H1 (cell line): ENCODE measurements at regions not wholly inside any gene's neighbourhood (a gene's known extent, or its start where the extent isn't known, plus 50 kb on each side); places are given as distances from the start of the nearest gene placed in this dataset.

ENCODE experiments used
- CTCF ChIA-PET: fragments of 300-600 bp; sonication (Branson Sonifier 250); formaldehyde crosslinking; loops from one replicate; lab custom pipeline; 2021; ENCODE audit not compliant: partially characterized antibody; lab: Charles Lee
- POLR2A ChIA-PET: fragments of 300-600 bp; sonication (Branson Sonifier 250); formaldehyde crosslinking; loops from one replicate; lab custom pipeline; 2021; ENCODE audit warnings: inconsistent platforms; ENCODE audit not compliant: partially characterized antibody; lab: Charles Lee
- DNase-seq, 2 experiments: peaks; one replicate each; pipeline versions ENCODE4 v3.0.0 to v3.0.0-alpha.2; 2010 to 2022; ENCODE audit warnings: low spot score in 2 of 2, low read depth in 1 of 2, mixed read lengths in 1 of 2
- FAIRE-seq: peaks from 2 replicates; lab custom pipeline; 2011; peaks lifted over from hg19 to GRCh38; lab: Jason Lieb, UNC
- H2AFZ ChIP-seq: 2 replicates; pipeline ENCODE4 v1.8.1; 2012; ENCODE audit warnings: low read length, inconsistent platforms
- H2AK5ac ChIP-seq: 2 replicates; pipeline ENCODE4 v1.6.1; 2013; ENCODE audit warnings: low read depth, low read length
- H2BK120ac ChIP-seq: replicated peaks from 2 replicates; pipeline ENCODE3; 2013; ENCODE audit warnings: low read depth, low read length, inconsistent platforms
- H2BK12ac ChIP-seq: 2 replicates; pipeline ENCODE4 v1.6.1; 2013; ENCODE audit warnings: low read depth, low read length
- H2BK15ac ChIP-seq: 2 replicates; pipeline ENCODE4 v1.6.1; 2013; ENCODE audit warnings: low read length
- H2BK20ac ChIP-seq: 2 replicates; pipeline ENCODE4 v1.6.1; 2013; ENCODE audit warnings: low read length
- H2BK5ac ChIP-seq: 2 replicates; pipeline ENCODE4 v1.6.1; 2013; ENCODE audit warnings: low read depth, low read length
- H3K14ac ChIP-seq: 2 replicates; pipeline ENCODE4 v1.6.1; 2013; ENCODE audit warnings: inconsistent platforms; ENCODE audit not compliant: insufficient read length
- H3K18ac ChIP-seq: 2 replicates; pipeline ENCODE4 v1.6.1; 2013; ENCODE audit warnings: low read length; ENCODE audit errors: extremely low read depth
- H3K23ac ChIP-seq: 2 replicates; pipeline ENCODE4 v1.6.1; 2013; ENCODE audit warnings: inconsistent platforms; ENCODE audit not compliant: insufficient read length
- H3K23me2 ChIP-seq: 2 replicates; pipeline ENCODE4 v1.6.1; 2013; ENCODE audit warnings: low read depth, low read length
- H3K27ac ChIP-seq: 2 replicates; pipeline ENCODE4 v1.6.1; 2011; ENCODE audit warnings: low read depth, low read length, inconsistent platforms
- H3K27me3 ChIP-seq, 4 experiments: replicated peaks in 1 of 4; 1 replicate in 1 of 4; 2 replicates in 3 of 4; pipeline versions ENCODE4 v1.6.1 to v1.8.1; 2011 to 2013; ENCODE audit warnings: low read length in 3 of 4, mild to moderate bottlenecking in 3 of 4, inconsistent platforms in 2 of 4, mixed read lengths in 2 of 4, moderate library complexity in 1 of 4; ENCODE audit not compliant: control insufficient read depth in 3 of 4, insufficient read depth in 3 of 4; ENCODE audit errors: extremely low read depth in 1 of 4
- H3K36me3 ChIP-seq, 4 experiments: 2 replicates each; pipeline versions ENCODE4 v1.6.1 to v1.8.1; 2011 to 2013; ENCODE audit warnings: mild to moderate bottlenecking in 4 of 4, low read length in 3 of 4, moderate library complexity in 2 of 4, control low read depth in 1 of 4, inconsistent platforms in 1 of 4; ENCODE audit not compliant: insufficient read depth in 4 of 4, control insufficient read depth in 2 of 4
- H3K4ac ChIP-seq: replicated peaks from 2 replicates; pipeline ENCODE3; 2013; ENCODE audit warnings: low read length, low read depth, mixed read lengths, inconsistent platforms; ENCODE audit not compliant: insufficient read length
- H3K4me1 ChIP-seq, 4 experiments: replicated peaks in 1 of 4; 1 replicate in 1 of 4; 2 replicates in 3 of 4; pipeline versions ENCODE4 v1.6.1 to v1.8.1; 2011 to 2013; ENCODE audit warnings: low read length in 3 of 4, inconsistent platforms in 2 of 4, mixed read lengths in 1 of 4; ENCODE audit not compliant: insufficient read depth in 4 of 4, control insufficient read depth in 3 of 4
- H3K4me2 ChIP-seq, 2 experiments: 2 replicates each; pipeline versions ENCODE4 v1.6.1 to v1.8.1; 2011 to 2013; ENCODE audit warnings: low read depth in 2 of 2, low read length in 2 of 2, control low read depth in 1 of 2, inconsistent platforms in 1 of 2, mild to moderate bottlenecking in 1 of 2; ENCODE audit not compliant: insufficient read depth in 1 of 2
- H3K4me3 ChIP-seq, 4 experiments: fragments of 200-600, 300-600 bp in 1 of 4; sonication (generic), shearing (Covaris generic), sonication (Bioruptor Twin) in 1 of 4; 2 replicates each; pipeline versions ENCODE4 v1.5.1 to v1.8.1; 2011 to 2016; ENCODE audit warnings: low read length in 4 of 4, low read depth in 3 of 4, control low read depth in 2 of 4, inconsistent platforms in 2 of 4, mild to moderate bottlenecking in 2 of 4, mixed read lengths in 1 of 4, moderate library complexity in 1 of 4; ENCODE audit not compliant: insufficient read depth in 2 of 4; ENCODE audit errors: extremely low read depth in 1 of 4
- H3K56ac ChIP-seq: replicated peaks from 2 replicates; pipeline ENCODE3; 2013; ENCODE audit warnings: low read depth, mild to moderate bottlenecking, mixed read lengths, low read length, inconsistent platforms; ENCODE audit not compliant: insufficient read length
- H3K79me1 ChIP-seq: 2 replicates; pipeline ENCODE4 v1.6.1; 2013; ENCODE audit warnings: low read depth, low read length, control low read depth
- H3K79me2 ChIP-seq, 2 experiments: 2 replicates each; pipeline versions ENCODE4 v1.6.1 to v1.8.1; 2012 to 2013; ENCODE audit warnings: low read length in 2 of 2, mild to moderate bottlenecking in 2 of 2, inconsistent platforms in 1 of 2; ENCODE audit not compliant: insufficient read depth in 2 of 2, control insufficient read depth in 1 of 2
- H3K9ac ChIP-seq, 4 experiments: replicated peaks in 1 of 4; 1 replicate in 1 of 4; 2 replicates in 3 of 4; pipeline versions ENCODE4 v1.6.1 to v1.8.1; 2011 to 2013; ENCODE audit warnings: low read depth in 3 of 4, low read length in 3 of 4, control low read depth in 2 of 4, mild to moderate bottlenecking in 2 of 4, moderate library complexity in 2 of 4, inconsistent platforms in 1 of 4; ENCODE audit errors: extremely low read depth in 1 of 4
- H3K9me3 ChIP-seq, 2 experiments: 2 replicates each; pipeline versions ENCODE4 v1.6.1 to v1.8.1; 2012 to 2013; ENCODE audit warnings: mild to moderate bottlenecking in 2 of 2, moderate library complexity in 2 of 2, control low read depth in 1 of 2, inconsistent platforms in 1 of 2, low read depth in 1 of 2, low read length in 1 of 2, mixed read lengths in 1 of 2; ENCODE audit not compliant: insufficient read depth in 2 of 2
- H4K20me1 ChIP-seq, 2 experiments: replicated peaks in 1 of 2; 2 replicates each; pipeline versions ENCODE3 to v1.8.1; 2011 to 2013; ENCODE audit warnings: inconsistent platforms in 2 of 2, low read length in 2 of 2, mild to moderate bottlenecking in 1 of 2; ENCODE audit not compliant: insufficient read depth in 2 of 2, control insufficient read depth in 1 of 2
- H4K5ac ChIP-seq: 2 replicates; pipeline ENCODE4 v1.6.1; 2013; ENCODE audit warnings: low read length, low read depth, mixed read lengths, inconsistent platforms; ENCODE audit not compliant: insufficient read length
- H4K8ac ChIP-seq: 2 replicates; pipeline ENCODE4 v1.8.0; 2013; ENCODE audit warnings: mild to moderate bottlenecking, moderate library complexity, low read length, inconsistent platforms; ENCODE audit not compliant: insufficient read depth; ENCODE audit errors: extremely low read depth
- H4K91ac ChIP-seq: replicated peaks from 2 replicates; pipeline ENCODE3; 2013; ENCODE audit warnings: low read length, mixed read lengths, inconsistent platforms; ENCODE audit not compliant: insufficient read length
- GABPA ChIP-seq: IDR thresholded peaks from 2 replicates; pipeline ENCODE4 v1.6.1; 2011; ENCODE audit warnings: mild to moderate bottlenecking, low read length, moderate library complexity, borderline replicate concordance; ENCODE audit not compliant: insufficient read depth
- RFX5 ChIP-seq: IDR thresholded peaks from 2 replicates; pipeline ENCODE4 v1.6.1; 2011; ENCODE audit warnings: low read depth, low read length, improper control_type of control experiment, borderline replicate concordance
- SIN3A ChIP-seq, 2 experiments: IDR thresholded peaks in 1 of 2; conservative IDR thresholded peaks in 1 of 2; 2 replicates each; pipeline ENCODE4 v1.6.1; 2011 to 2012; ENCODE audit warnings: low read length in 2 of 2, improper control_type of control experiment in 1 of 2, low read depth in 1 of 2, mild to moderate bottlenecking in 1 of 2
- SIRT6 ChIP-seq: IDR thresholded peaks from one replicate; pipeline ENCODE4 v1.7.1; 2012; ENCODE audit warnings: low read length, inconsistent platforms
- WGBS, 2 experiments: shearing (Covaris generic) in 1 of 2; methylation state at CpG; one replicate each; pipeline versions ENCODE4 v1.1.6 to v1.1.7; 2013 to 2015; ENCODE audit warnings: low lambda C conversion rate in 2 of 2, mixed read lengths in 2 of 2, inconsistent platforms in 1 of 2, low coverage in 1 of 2, missing lambda C conversion rate in 1 of 2; ENCODE audit not compliant: insufficient replicate concordance in 2 of 2, insufficient coverage in 1 of 2, insufficient read length in 1 of 2; ENCODE audit errors: extremely low coverage in 1 of 2, missing lambda C conversion rate in 1 of 2; 5-methylcytosine and 5-hydroxymethylcytosine counted together

- FAIRE-seq (no peak), DNase-seq (no peak)
- Histone ChIP-seq H3K9me3 (peaks cover 0 to 4% of the 10 kb centered on the region in 2 experiments; a peak in 3 of 4 replicates), H2BK120ac (no peak overlapping the region), H2BK12ac (no peak overlapping the region), H3K23me2 (no peaks in the 10 kb centered on the region), H3K4me3 (no peak overlapping the region), H2BK15ac (no peak overlapping the region), H3K79me1 (no peaks in the 10 kb centered on the region), H3K4ac (no peak overlapping the region), H3K4me1 (no peaks in the 10 kb centered on the region), H3K18ac (no peak overlapping the region), H3K36me3 (no peaks in the 10 kb centered on the region), H2BK5ac (no peak overlapping the region), H4K91ac (no peak overlapping the region), H2AK5ac (no peak overlapping the region), H4K20me1 (no peaks in the 10 kb centered on the region), H3K27me3 (no peaks in the 10 kb centered on the region), H2BK20ac (no peak overlapping the region), H3K23ac (no peak overlapping the region), H3K9ac (no peak overlapping the region), H3K56ac (no peak overlapping the region), H3K4me2 (no peak overlapping the region), H2AFZ (no peak overlapping the region), H4K5ac (no peak overlapping the region), H3K14ac (no peak overlapping the region), H3K79me2 (no peaks in the 10 kb centered on the region), H4K8ac (no peak overlapping the region), H3K27ac (no peak overlapping the region)
- 88% methylated on average over 6 of the region's 6 CpGs; no CpG with 5 or more reads in 1 of the 2 experiments for WGBS, 2 experiments
- ChIA-PET CTCF (no interaction called here), POLR2A (no interaction called here)
- TF ChIP-seq SIRT6 (no peak), RFX5 (no peak), GABPA (no peak), SIN3A (conservative IDR thresholded peaks at IDR 0.05 in 1 of 2, IDR thresholded peaks at IDR 0.05 in 1 of 2; ENCODE audit: low read depth in 1 of 2, low read length in 2 of 2) (no peak)
These were observed 329.8 kb downstream of the ATP23 start for GRCh38 chr12:58270966-58271705.
